Panc1 (cell line): ENCODE measurements at regions not wholly inside any gene's neighbourhood (a gene's known extent, or its start where the extent isn't known, plus 50 kb on each side); places are given as distances from the start of the nearest gene placed in this dataset.

Experiments
- ATAC-seq: fragments of 200-7000 bp; cut with Tn5 transposase; 2 replicates; pipeline ENCODE4 v1.9.1; 2020; ENCODE audit warnings: mild to moderate bottlenecking, moderate library complexity
- BruUV-seq: library from RNA; stranded (reverse); fragments of 400-500 nt; replicated peaks from 2 replicates; lab custom pipeline; 2021; lab: Mats Ljungman, UMichigan
- CTCF ChIA-PET: fragments of 300-600 bp; sonication (Branson Sonifier 250); formaldehyde crosslinking; loops from one replicate; lab custom pipeline; 2022; ENCODE audit warnings: antibody characterized with exemption; lab: Charles Lee
- POLR2A ChIA-PET: fragments of 300-600 bp; sonication (Branson Sonifier 250); formaldehyde crosslinking; loops from one replicate; lab custom pipeline; 2022; ENCODE audit warnings: antibody characterized with exemption; lab: Charles Lee
- DNase-seq: peaks from one replicate; pipeline ENCODE4 v3.0.0-alpha.2; 2010; ENCODE audit warnings: low read depth, low spot score
- H3K27ac ChIP-seq: 2 replicates; pipeline ENCODE4 v1.5.1; 2011; ENCODE audit warnings: mild to moderate bottlenecking, low read length, inconsistent platforms
- H3K27me3 ChIP-seq: fragments of 200-500 bp; sonication (Bioruptor generic); 2 replicates; pipeline ENCODE4 v1.6.0; 2014; ENCODE audit warnings: low read length, inconsistent platforms; ENCODE audit not compliant: control insufficient read depth, insufficient read depth
- H3K36me3 ChIP-seq: fragments of 200-500 bp; sonication (Bioruptor generic); 2 replicates; pipeline ENCODE4 v1.5.1; 2014; ENCODE audit warnings: inconsistent platforms, mild to moderate bottlenecking, low read length, moderate library complexity; ENCODE audit not compliant: control insufficient read depth, insufficient read depth
- H3K4me1 ChIP-seq: 2 replicates; pipeline ENCODE4 v1.5.1; 2011; ENCODE audit warnings: inconsistent platforms, mild to moderate bottlenecking, low read length, moderate library complexity; ENCODE audit not compliant: control insufficient read depth, insufficient read depth
- H3K4me3 ChIP-seq, 2 experiments: 2 replicates each; pipeline ENCODE4 v1.5.1; 2011 to 2012; ENCODE audit warnings: low read depth in 2 of 2, low read length in 2 of 2, mild to moderate bottlenecking in 2 of 2, inconsistent platforms in 1 of 2, moderate library complexity in 1 of 2
- H3K9me3 ChIP-seq: fragments of 200-500 bp; sonication (Bioruptor generic); 2 replicates; pipeline ENCODE4 v1.5.1; 2014; ENCODE audit warnings: low read depth, mild to moderate bottlenecking, inconsistent platforms, low read length, moderate library complexity; ENCODE audit not compliant: control insufficient read depth, insufficient read depth
- CTCF ChIP-seq: fragments of 450-650 bp; IDR thresholded peaks from 2 replicates; pipeline ENCODE4 v1.5.1; 2017; ENCODE audit warnings: mild to moderate bottlenecking
- POLR2AphosphoS5 ChIP-seq: IDR thresholded peaks from 2 replicates; pipeline ENCODE4 v1.6.1; 2012; ENCODE audit warnings: mild to moderate bottlenecking, low read depth, low read length, moderate library complexity
- SIN3A ChIP-seq: IDR thresholded peaks from 2 replicates; pipeline ENCODE4 v1.6.1; 2012; ENCODE audit warnings: low read depth, mild to moderate bottlenecking, low read length, moderate library complexity, borderline replicate concordance; ENCODE audit not compliant: insufficient read depth
- TCF7L2 ChIP-seq: IDR thresholded peaks from 2 replicates; pipeline ENCODE4 v1.6.1; 2011; ENCODE audit warnings: mild to moderate bottlenecking, low read depth, low read length, inconsistent platforms
- in situ Hi-C: cut with HindIII; loops from 2 replicates; pipeline ENCODE4 v1.10.0; 2016; ENCODE audit warnings: low sequenced_read_pairs, low pct_unique_long_range_greater_than_20kb
- intact Hi-C: fragments of 100-400 bp; cut with micrococcal nuclease; formaldehyde crosslinking; loops from one replicate; pipeline ENCODE4 v1.10.0; 2022; ENCODE audit not compliant: unreplicated experiment
- TF ChIP-seq, protein P1 (sequence below), 2 experiments: IDR thresholded peaks; 2 replicates each; pipeline ENCODE4 v1.6.1; 2011 to 2012; ENCODE audit warnings: low read depth in 2 of 2, control low read depth in 1 of 2, low read length in 1 of 2, mild to moderate bottlenecking in 1 of 2, moderate library complexity in 1 of 2; ENCODE audit not compliant: insufficient read depth in 1 of 2

- in situ Hi-C loops (no loop called here), intact Hi-C loops (no loop called here)
- no peak overlapping the region for H3K4me3 ChIP-seq
- BruUV-seq, result no TSS peak
- POLR2A ChIA-PET, result no interaction called here
- no peaks in the 10 kb centered on the region for H3K27me3 ChIP-seq
- no peaks in the 10 kb centered on the region for H3K4me1 ChIP-seq
- ATAC-seq (no peak), DNase-seq (no peak)
- CTCF ChIA-PET, result no interaction called here
- H3K27ac ChIP-seq, result no peak overlapping the region
- H3K36me3 ChIP-seq, result no peaks in the 10 kb centered on the region
- no peaks in the 10 kb centered on the region for H3K9me3 ChIP-seq
- no peak for TF ChIP-seq SIN3A
- no peak for TF ChIP-seq CTCF
- no peak for TF ChIP-seq POLR2AphosphoS5
- TF ChIP-seq, protein P1, sequence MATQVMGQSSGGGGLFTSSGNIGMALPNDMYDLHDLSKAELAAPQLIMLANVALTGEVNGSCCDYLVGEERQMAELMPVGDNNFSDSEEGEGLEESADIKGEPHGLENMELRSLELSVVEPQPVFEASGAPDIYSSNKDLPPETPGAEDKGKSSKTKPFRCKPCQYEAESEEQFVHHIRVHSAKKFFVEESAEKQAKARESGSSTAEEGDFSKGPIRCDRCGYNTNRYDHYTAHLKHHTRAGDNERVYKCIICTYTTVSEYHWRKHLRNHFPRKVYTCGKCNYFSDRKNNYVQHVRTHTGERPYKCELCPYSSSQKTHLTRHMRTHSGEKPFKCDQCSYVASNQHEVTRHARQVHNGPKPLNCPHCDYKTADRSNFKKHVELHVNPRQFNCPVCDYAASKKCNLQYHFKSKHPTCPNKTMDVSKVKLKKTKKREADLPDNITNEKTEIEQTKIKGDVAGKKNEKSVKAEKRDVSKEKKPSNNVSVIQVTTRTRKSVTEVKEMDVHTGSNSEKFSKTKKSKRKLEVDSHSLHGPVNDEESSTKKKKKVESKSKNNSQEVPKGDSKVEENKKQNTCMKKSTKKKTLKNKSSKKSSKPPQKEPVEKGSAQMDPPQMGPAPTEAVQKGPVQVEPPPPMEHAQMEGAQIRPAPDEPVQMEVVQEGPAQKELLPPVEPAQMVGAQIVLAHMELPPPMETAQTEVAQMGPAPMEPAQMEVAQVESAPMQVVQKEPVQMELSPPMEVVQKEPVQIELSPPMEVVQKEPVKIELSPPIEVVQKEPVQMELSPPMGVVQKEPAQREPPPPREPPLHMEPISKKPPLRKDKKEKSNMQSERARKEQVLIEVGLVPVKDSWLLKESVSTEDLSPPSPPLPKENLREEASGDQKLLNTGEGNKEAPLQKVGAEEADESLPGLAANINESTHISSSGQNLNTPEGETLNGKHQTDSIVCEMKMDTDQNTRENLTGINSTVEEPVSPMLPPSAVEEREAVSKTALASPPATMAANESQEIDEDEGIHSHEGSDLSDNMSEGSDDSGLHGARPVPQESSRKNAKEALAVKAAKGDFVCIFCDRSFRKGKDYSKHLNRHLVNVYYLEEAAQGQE (IDR thresholded peaks at IDR 0.05; ENCODE audit: insufficient read depth in 1 of 2, low read depth in 2 of 2, low read length in 1 of 2), result no peak
- no peak for TF ChIP-seq TCF7L2
Observed at GRCh38 chr4:127084666-127085065, 548.1 kb upstream of the INTU start.

DNA sequence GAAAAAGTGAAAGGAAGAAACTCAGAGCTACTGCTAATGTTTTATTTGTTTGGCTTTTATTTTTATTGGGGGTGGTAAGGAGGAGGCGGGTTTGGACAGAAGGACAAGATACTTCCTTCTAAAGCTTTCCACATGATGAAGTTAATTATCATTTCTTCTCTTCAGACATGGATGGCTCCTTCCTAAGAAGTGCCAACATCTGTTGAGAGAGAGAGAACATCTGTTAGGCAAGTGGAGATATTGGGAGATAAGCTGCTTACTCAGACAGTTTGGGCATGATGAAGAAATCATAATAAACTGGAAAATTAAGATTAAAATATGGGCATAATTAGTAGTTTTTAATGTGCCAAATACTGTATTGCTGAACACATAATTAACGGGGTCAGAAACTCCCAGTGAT lies 535.7 kb upstream of the INTU start:
- no peak for TF ChIP-seq POLR2AphosphoS5
- TF ChIP-seq SIN3A, result no peak
- TF ChIP-seq, protein P1 (IDR thresholded peaks at IDR 0.05; ENCODE audit: insufficient read depth in 1 of 2, low read depth in 2 of 2, low read length in 1 of 2), result no peak
- no peak for TF ChIP-seq TCF7L2
- TF ChIP-seq CTCF, result no peak
- Histone ChIP-seq H3K9me3 (no peaks in the 10 kb centered on the region), H3K4me3 (no peak overlapping the region), H3K4me1 (no peaks in the 10 kb centered on the region), H3K36me3 (no peaks in the 10 kb centered on the region), H3K27me3 (no peaks in the 10 kb centered on the region), H3K27ac (no peak overlapping the region)
- no TSS peak for BruUV-seq
- in situ Hi-C loops, result no loop called here
- ATAC-seq, result no peak
- no peak for DNase-seq
- POLR2A ChIA-PET, result no interaction called here
- CTCF ChIA-PET, result no interaction called here
- intact Hi-C loops, result no loop called here
